GM21576 (cell line): ENCODE measurements at regions not wholly inside any gene's neighbourhood (a gene's known extent, or its start where the extent isn't known, plus 50 kb on each side); places are given as distances from the start of the nearest gene placed in this dataset.
A peak's percentile ranks its signal among the peaks of the same experiment; 100 is the strongest.
"Not testable (repeated sequence)": the region's sequence is repeated elsewhere in the genome, so short reads cannot be mapped to it uniquely, and the experiment has no call there.

ENCODE experiments used
- ATAC-seq: cut with Tn5 transposase; IDR thresholded peaks from one replicate; pipeline ENCODE4 v1.9.1; 2021; ENCODE audit warnings: mild to moderate bottlenecking, moderate library complexity; ENCODE audit not compliant: unreplicated experiment

- not testable (repeated sequence) for ATAC-seq
These were observed 144.0 kb downstream of the CCNG2 start for GRCh38 chr4:77300996-77301395.

GRCh38 chr4:77305766-77306165, 148.8 kb downstream of the CCNG2 start:
- ATAC-seq = no peak

- ATAC-seq = no peak
These were observed 149.5 kb downstream of the CCNG2 start for GRCh38 chr4:77306496-77306895.

- no peak for ATAC-seq
These were observed 151.8 kb downstream of the CCNG2 start for GRCh38 chr4:77308843-77309242.

GRCh38 chr4:77309496-77309895, 152.5 kb downstream of the CCNG2 start:
- no peak for ATAC-seq

GRCh38 chr4:77310931-77311330, 153.9 kb downstream of the CCNG2 start:
- ATAC-seq = no peak

- no peak for ATAC-seq
These were observed 157.7 kb downstream of the CCNG2 start for GRCh38 chr4:77314697-77315096.

- no peak for ATAC-seq
These were observed 170.1 kb downstream of the CCNG2 start for GRCh38 chr4:77327151-77327550.

- ATAC-seq = no peak
These were observed 175.8 kb downstream of the CCNG2 start for GRCh38 chr4:77332696-77333270.

- no peak for ATAC-seq
These were observed 179.6 kb downstream of the CCNG2 start for GRCh38 chr4:77336411-77337142.

- ATAC-seq = no peak
These were observed 185.3 kb downstream of the CCNG2 start for GRCh38 chr4:77342170-77342810.

GRCh38 chr4:77344001-77344400, 187.0 kb downstream of the CCNG2 start:
- no peak for ATAC-seq

- ATAC-seq = no peak
These were observed 187.8 kb downstream of the CCNG2 start for GRCh38 chr4:77344784-77345183.

- ATAC-seq = no peak
These were observed 190.5 kb downstream of the CCNG2 start for GRCh38 chr4:77347351-77347966.

GRCh38 chr4:77348815-77349214, 191.8 kb downstream of the CCNG2 start:
- ATAC-seq = no peak

GRCh38 chr4:77349364-77349763, 192.4 kb downstream of the CCNG2 start:
- ATAC-seq = no peak

GRCh38 chr4:77349796-77350195, 192.8 kb downstream of the CCNG2 start:
- no peak for ATAC-seq

- ATAC-seq = no peak
These were observed 195.2 kb downstream of the CCNG2 start for GRCh38 chr4:77352192-77352591.

GRCh38 chr4:77353724-77354315, 196.8 kb downstream of the CCNG2 start:
- ATAC-seq = peak; percentile 49

GRCh38 chr4:77354550-77354949, 197.5 kb downstream of the CCNG2 start:
- ATAC-seq = no peak

- ATAC-seq = no peak
These were observed 198.7 kb downstream of the CCNG2 start for GRCh38 chr4:77355731-77356130.
